Naive B cell (primary cell): ENCODE measurements at regions not wholly inside any gene's neighbourhood (a gene's known extent, or its start where the extent isn't known, plus 50 kb on each side); places are given as distances from the start of the nearest gene placed in this dataset.

Experiments used
- ATAC-seq, 2 donors: fragments of 150-1000 bp; cut with Tn5 transposase; 2 replicates each; pipeline ENCODE4 v1.10.0; 2021; ENCODE audit warnings: low read depth in 2 of 2, mild to moderate bottlenecking in 2 of 2, moderate library complexity in 2 of 2
- DNase-seq: peaks from one replicate; pipeline ENCODE4 v3.0.0; 2022
- H3K27ac Mint-ChIP-seq, 6 donors: one replicate each; pipeline ENCODE4 v1.8.0; 2020 to 2022; ENCODE audit warnings: mild to moderate bottlenecking in 6 of 6, mixed read lengths in 6 of 6, moderate library complexity in 5 of 6, inconsistent platforms in 2 of 6
- H3K27me3 Mint-ChIP-seq, 3 donors: one replicate each; pipeline ENCODE4 v1.8.0; 2021 to 2022; ENCODE audit warnings: mixed read lengths in 3 of 3, mild to moderate bottlenecking in 1 of 3
- H3K36me3 Mint-ChIP-seq, 2 donors: one replicate each; pipeline ENCODE4 v1.8.0; 2020 to 2022; ENCODE audit warnings: mixed read lengths in 2 of 2, inconsistent platforms in 1 of 2, mild to moderate bottlenecking in 1 of 2
- H3K4me1 Mint-ChIP-seq, 3 donors: one replicate each; pipeline ENCODE4 v1.8.0; 2020 to 2022; ENCODE audit warnings: mixed read lengths in 3 of 3, inconsistent platforms in 1 of 3, mild to moderate bottlenecking in 1 of 3, moderate library complexity in 1 of 3
- H3K4me3 Mint-ChIP-seq, 8 donors: one replicate each; pipeline ENCODE4 v1.8.0; 2020 to 2022; ENCODE audit warnings: mild to moderate bottlenecking in 8 of 8, mixed read lengths in 8 of 8, moderate library complexity in 8 of 8, inconsistent platforms in 2 of 8
- H3K9me3 Mint-ChIP-seq, 7 donors: one replicate each; pipeline ENCODE4 v1.8.0; 2020 to 2022; ENCODE audit warnings: mixed read lengths in 7 of 7, mild to moderate bottlenecking in 5 of 7, inconsistent platforms in 2 of 7, moderate library complexity in 1 of 7

- H3K4me1 Mint-ChIP-seq = no peaks in the 10 kb centered on the region
- no peak for ATAC-seq
- DNase-seq = no peak
- H3K27me3 Mint-ChIP-seq = no peaks in the 10 kb centered on the region
- H3K4me3 Mint-ChIP-seq = no peak overlapping the region
- no peaks in the 10 kb centered on the region for H3K36me3 Mint-ChIP-seq
- no peak overlapping the region for H3K27ac Mint-ChIP-seq
- H3K9me3 Mint-ChIP-seq = peaks cover 3 to 22% (median 5%) of the 10 kb centered on the region in 7 donors
Observed at GRCh38 chr4:120509222-120509621, 413.3 kb downstream of the PRDM5 start.

DNA sequence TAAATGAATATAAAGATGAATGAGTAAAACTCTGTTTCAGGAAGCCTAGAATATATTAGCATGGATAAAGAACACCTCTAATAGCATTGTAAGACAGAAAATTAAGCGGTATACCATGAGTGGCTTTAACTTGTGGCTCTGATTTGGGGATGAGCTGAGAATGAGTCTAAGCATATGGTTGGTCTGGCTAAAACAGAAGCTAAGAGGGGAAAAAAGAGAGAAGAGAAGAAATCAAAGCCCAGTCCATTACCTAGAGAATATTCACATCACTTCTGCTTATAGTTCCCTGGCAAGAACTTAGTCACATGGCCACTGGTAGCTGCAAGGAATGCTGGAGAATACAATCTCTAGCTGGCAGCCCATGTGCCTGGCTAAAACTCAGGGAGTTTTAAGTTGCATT, 414.5 kb downstream of the PRDM5 start:
- DNase-seq (no peak), ATAC-seq (no peak)
- Mint-ChIP-seq H3K27ac (no peak overlapping the region), H3K27me3 (no peaks in the 10 kb centered on the region), H3K4me1 (no peaks in the 10 kb centered on the region), H3K4me3 (no peak overlapping the region), H3K9me3 (peaks cover 2 to 15% (median 7%) of the 10 kb centered on the region in 7 donors), H3K36me3 (no peaks in the 10 kb centered on the region)

DNA sequence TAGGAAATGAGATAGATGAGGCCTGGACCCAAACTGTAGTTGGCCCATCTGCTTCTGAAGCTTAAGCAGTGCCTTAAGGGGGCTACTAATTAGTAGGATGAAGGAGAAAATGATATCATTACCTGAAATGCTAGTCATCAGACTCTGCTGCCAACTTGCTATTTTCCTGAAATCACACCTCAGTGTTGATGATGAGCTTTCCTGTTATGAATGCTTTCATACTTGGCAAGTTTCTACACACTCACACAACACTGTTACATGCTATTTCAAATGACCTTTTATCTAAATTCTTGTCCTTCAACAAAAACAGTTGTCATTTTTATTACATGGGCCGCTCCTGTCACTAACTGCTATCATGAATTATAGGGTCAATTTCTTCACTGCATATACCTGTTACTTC, 416.0 kb downstream of the PRDM5 start:
- no peaks in the 10 kb centered on the region for H3K36me3 Mint-ChIP-seq
- H3K4me1 Mint-ChIP-seq = no peaks in the 10 kb centered on the region
- peaks cover 0 to 13% (median 8%) of the 10 kb centered on the region in 7 donors for H3K9me3 Mint-ChIP-seq
- no peak overlapping the region for H3K27ac Mint-ChIP-seq
- DNase-seq (no peak), ATAC-seq (no peak)
- no peak overlapping the region for H3K4me3 Mint-ChIP-seq
- no peaks in the 10 kb centered on the region for H3K27me3 Mint-ChIP-seq

DNA sequence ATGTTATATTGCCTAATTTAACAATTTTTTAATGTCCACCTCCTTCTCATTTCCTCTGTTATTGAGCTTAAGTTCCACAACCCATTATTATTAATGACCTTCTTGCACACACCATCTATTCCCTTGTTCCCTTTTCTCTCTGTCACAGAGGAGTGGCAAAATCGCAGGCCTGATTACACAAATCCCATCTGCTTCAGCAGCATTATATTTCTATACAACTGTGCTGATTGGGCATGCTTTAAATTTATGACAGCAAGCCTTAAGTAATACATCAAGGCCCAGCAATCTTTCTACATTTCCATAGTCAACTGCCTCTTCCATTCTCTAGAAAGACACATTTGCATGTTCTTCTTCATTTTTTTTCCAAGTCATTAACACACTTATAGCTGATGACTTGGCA, 423.8 kb downstream of the PRDM5 start:
- no peak for ATAC-seq
- H3K4me1 Mint-ChIP-seq = no peaks in the 10 kb centered on the region
- H3K4me3 Mint-ChIP-seq = no peak overlapping the region
- peaks cover 1 to 16% (median 6%) of the 10 kb centered on the region in 7 donors for H3K9me3 Mint-ChIP-seq
- no peaks in the 10 kb centered on the region for H3K27me3 Mint-ChIP-seq
- no peak for DNase-seq
- H3K27ac Mint-ChIP-seq = no peak overlapping the region
- H3K36me3 Mint-ChIP-seq = no peaks in the 10 kb centered on the region

- H3K4me1 Mint-ChIP-seq = no peaks in the 10 kb centered on the region
- no peak overlapping the region for H3K4me3 Mint-ChIP-seq
- DNase-seq = no peak
- peaks cover 0 to 15% (median 7%) of the 10 kb centered on the region in 7 donors for H3K9me3 Mint-ChIP-seq
- H3K27me3 Mint-ChIP-seq = no peaks in the 10 kb centered on the region
- H3K27ac Mint-ChIP-seq = no peak overlapping the region
- no peaks in the 10 kb centered on the region for H3K36me3 Mint-ChIP-seq
- no peak for ATAC-seq
Observed at GRCh38 chr4:120491481-120491880, 424.8 kb upstream of the MAD2L1 start.

DNA sequence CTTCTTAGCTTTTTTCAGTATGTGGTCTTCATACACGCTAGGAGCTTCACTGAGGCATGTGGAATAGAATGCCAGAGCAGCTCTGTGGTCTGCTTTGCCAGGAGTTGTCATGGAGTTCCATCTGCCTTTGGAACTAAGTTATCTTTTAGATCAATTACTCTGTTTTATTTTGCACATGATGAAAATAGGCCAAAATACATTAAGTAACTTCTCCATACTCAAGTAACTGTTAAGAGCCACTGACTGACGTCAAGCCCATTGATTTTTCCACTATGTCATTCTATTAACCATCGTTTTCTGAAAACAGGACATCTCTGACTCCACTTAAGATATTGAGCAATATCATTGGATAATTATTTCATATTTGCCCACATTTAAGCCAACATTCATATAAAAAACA, 415.1 kb upstream of the MAD2L1 start:
- Mint-ChIP-seq H3K36me3 (no peaks in the 10 kb centered on the region), H3K4me1 (no peaks in the 10 kb centered on the region), H3K27me3 (no peaks in the 10 kb centered on the region), H3K27ac (no peak overlapping the region), H3K9me3 (peaks cover 0 to 9% (median 5%) of the 10 kb centered on the region in 7 donors), H3K4me3 (no peak overlapping the region)
- ATAC-seq = no peak
- DNase-seq = no peak

DNA sequence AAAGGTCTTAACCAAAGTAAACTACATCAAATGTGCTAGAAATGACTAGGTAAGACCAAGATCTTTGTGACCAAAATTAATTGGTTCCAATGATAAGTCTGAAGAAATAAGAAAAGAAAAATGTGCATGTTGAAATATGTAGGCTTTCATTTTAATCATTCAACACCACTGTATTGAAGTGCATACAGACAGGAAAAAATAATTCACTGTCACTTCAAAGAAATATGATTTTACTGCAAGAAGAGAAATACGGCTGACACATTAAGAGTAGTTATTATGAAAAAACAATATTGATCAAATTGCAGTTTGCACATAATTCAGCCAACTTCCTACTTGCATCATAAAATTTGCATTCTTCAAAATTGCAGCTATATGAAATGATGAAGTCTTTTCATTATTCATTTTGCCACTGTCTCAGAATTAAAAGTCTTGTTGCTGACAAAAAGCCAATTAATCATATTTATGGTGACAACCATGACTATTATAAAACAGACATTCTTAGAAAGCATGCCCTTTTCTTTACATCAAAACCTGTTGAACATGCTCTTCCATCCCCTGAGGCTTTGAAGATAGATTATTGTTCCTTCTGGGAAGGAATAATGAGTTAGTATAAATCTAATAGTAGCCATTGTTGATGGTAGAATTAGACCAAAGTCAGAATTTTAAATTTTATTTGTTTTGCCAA, 405.9 kb upstream of the MAD2L1 start:
- ATAC-seq (no peak), DNase-seq (no peak)
- no peaks in the 10 kb centered on the region for H3K27me3 Mint-ChIP-seq
- no peaks in the 10 kb centered on the region for H3K4me1 Mint-ChIP-seq
- peak overlapping the region in 1 of 6 donors; percentile 24 for H3K27ac Mint-ChIP-seq
- no peak overlapping the region for H3K4me3 Mint-ChIP-seq
- H3K9me3 Mint-ChIP-seq = peaks cover 0 to 6% (median 3%) of the 10 kb centered on the region in 7 donors
- no peaks in the 10 kb centered on the region for H3K36me3 Mint-ChIP-seq

DNA sequence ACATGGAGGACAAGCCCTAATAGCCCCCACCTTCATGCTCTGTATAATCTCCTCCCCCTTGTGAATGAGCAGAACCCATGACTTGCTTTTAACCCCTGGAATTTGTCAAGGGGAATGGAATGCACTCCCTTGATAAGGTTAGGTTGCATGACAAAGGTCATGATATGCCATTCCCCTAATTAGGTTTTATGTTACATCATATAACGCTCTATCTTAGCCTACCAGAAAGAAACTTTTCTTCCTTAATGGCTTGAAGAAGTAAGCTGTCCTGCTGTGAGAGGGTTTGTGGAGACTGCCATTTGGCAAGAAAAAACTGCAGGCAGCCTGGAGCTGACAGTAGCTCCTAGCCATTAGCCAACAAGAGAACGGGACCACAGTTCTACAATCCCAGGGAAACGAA, 399.8 kb upstream of the MAD2L1 start:
- H3K4me3 Mint-ChIP-seq = no peak overlapping the region
- no peaks in the 10 kb centered on the region for H3K36me3 Mint-ChIP-seq
- DNase-seq (no peak), ATAC-seq (no peak)
- H3K27me3 Mint-ChIP-seq = no peaks in the 10 kb centered on the region
- H3K27ac Mint-ChIP-seq = no peak overlapping the region
- H3K4me1 Mint-ChIP-seq = no peaks in the 10 kb centered on the region
- peaks cover 1 to 24% (median 9%) of the 10 kb centered on the region in 7 donors for H3K9me3 Mint-ChIP-seq

DNA sequence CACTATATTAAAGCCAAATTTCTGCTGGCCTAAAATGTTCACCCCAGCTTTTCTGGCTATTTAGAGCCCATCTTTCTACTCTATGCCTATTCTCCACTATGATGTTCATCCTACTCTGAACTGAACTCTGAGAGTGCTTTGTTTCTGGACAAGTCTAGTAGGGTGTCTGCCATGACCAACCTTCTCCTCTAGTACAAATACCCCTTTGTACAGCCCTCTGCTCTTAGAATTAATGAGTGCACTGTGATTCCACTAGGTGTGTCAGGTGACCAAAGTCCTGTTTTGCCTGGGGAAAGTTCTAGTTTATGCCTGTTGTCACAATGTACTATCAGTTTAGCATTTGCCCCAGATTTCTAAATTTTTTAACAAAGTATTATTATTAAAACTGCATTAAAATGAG, 388.1 kb upstream of the MAD2L1 start:
- ATAC-seq = no peak
- H3K9me3 Mint-ChIP-seq = peaks cover 0 to 2% (median 0%) of the 10 kb centered on the region in 7 donors
- no peak overlapping the region for H3K27ac Mint-ChIP-seq
- no peak overlapping the region for H3K4me3 Mint-ChIP-seq
- DNase-seq = no peak
- H3K27me3 Mint-ChIP-seq = no peaks in the 10 kb centered on the region
- H3K4me1 Mint-ChIP-seq = no peaks in the 10 kb centered on the region
- no peaks in the 10 kb centered on the region for H3K36me3 Mint-ChIP-seq

- H3K36me3 Mint-ChIP-seq = no peaks in the 10 kb centered on the region
- no peak for DNase-seq
- H3K27ac Mint-ChIP-seq = no peak overlapping the region
- no peak overlapping the region for H3K4me3 Mint-ChIP-seq
- ATAC-seq = no peak
- H3K4me1 Mint-ChIP-seq = no peaks in the 10 kb centered on the region
- peaks cover 0 to 2% (median 0%) of the 10 kb centered on the region in 7 donors for H3K9me3 Mint-ChIP-seq
- H3K27me3 Mint-ChIP-seq = no peaks in the 10 kb centered on the region
Observed at GRCh38 chr4:120452536-120452935, 385.9 kb upstream of the MAD2L1 start.

DNA sequence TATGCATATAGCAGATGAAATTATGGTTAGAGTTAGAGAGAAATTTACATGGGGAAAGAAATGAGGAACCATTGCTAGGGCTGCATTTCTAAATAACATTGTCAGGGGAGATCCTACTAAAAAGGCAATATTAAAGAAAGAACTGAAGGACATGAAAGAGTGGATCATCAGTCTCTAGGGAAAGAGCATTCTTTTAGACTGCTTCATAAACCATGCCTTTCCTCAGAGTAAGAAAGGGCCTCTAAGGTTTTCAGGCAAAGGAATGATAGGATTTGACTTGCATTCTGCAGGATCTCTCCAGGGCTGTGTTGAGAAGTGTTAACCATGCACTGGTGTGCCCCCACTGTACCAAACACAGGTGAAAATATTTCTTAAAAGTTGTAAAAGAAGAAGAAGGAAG, 385.4 kb upstream of the MAD2L1 start:
- no peaks in the 10 kb centered on the region for H3K4me1 Mint-ChIP-seq
- H3K27me3 Mint-ChIP-seq = no peaks in the 10 kb centered on the region
- peaks cover 0 to 2% (median 0%) of the 10 kb centered on the region in 7 donors for H3K9me3 Mint-ChIP-seq
- no peak overlapping the region for H3K27ac Mint-ChIP-seq
- no peaks in the 10 kb centered on the region for H3K36me3 Mint-ChIP-seq
- no peak overlapping the region for H3K4me3 Mint-ChIP-seq
- no peak for DNase-seq
- ATAC-seq = no peak

GRCh38 chr4:120447774-120448173, 381.1 kb upstream of the MAD2L1 start:
- H3K36me3 Mint-ChIP-seq = no peaks in the 10 kb centered on the region
- ATAC-seq = no peak
- peaks cover 0 to 3% (median 0%) of the 10 kb centered on the region in 7 donors for H3K9me3 Mint-ChIP-seq
- no peaks in the 10 kb centered on the region for H3K27me3 Mint-ChIP-seq
- DNase-seq = no peak
- H3K4me1 Mint-ChIP-seq = no peaks in the 10 kb centered on the region
- H3K4me3 Mint-ChIP-seq = no peak overlapping the region
- H3K27ac Mint-ChIP-seq = no peak overlapping the region

- H3K27ac Mint-ChIP-seq = no peak overlapping the region
- H3K9me3 Mint-ChIP-seq = peaks cover 0 to 4% (median 0%) of the 10 kb centered on the region in 7 donors
- DNase-seq (no peak), ATAC-seq (no peak)
- no peak overlapping the region for H3K4me3 Mint-ChIP-seq
- H3K36me3 Mint-ChIP-seq = no peaks in the 10 kb centered on the region
- no peaks in the 10 kb centered on the region for H3K4me1 Mint-ChIP-seq
- H3K27me3 Mint-ChIP-seq = no peaks in the 10 kb centered on the region
Observed at GRCh38 chr4:120446051-120446567, 379.5 kb upstream of the MAD2L1 start.

DNA sequence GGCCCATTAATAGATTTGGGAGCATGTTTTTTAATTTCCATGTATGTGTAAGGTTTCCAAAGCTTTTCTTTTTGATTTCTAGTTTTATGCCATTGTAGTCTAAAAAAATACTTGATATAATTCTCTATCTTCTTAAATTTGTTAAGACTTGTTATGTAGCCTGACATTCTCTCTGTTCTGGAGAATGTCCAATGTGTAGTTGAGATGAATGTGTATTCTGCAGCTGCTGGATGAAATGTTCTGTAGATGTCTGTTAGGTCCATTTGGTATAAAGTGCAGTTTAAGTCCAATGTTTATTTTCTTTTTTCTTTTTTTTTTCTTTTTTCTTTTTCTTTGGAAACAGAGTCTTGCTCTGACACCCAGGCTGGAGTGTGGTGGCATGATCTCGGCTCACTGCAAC, 378.5 kb upstream of the MAD2L1 start:
- no peak overlapping the region for H3K27ac Mint-ChIP-seq
- ATAC-seq = no peak
- DNase-seq = no peak
- peaks cover 0 to 4% (median 3%) of the 10 kb centered on the region in 7 donors for H3K9me3 Mint-ChIP-seq
- no peak overlapping the region for H3K4me3 Mint-ChIP-seq
- H3K4me1 Mint-ChIP-seq = no peaks in the 10 kb centered on the region
- no peaks in the 10 kb centered on the region for H3K27me3 Mint-ChIP-seq
- H3K36me3 Mint-ChIP-seq = no peaks in the 10 kb centered on the region
